ENCODE measurements at regions not wholly inside any gene's neighbourhood (a gene's known extent, or its start where the extent isn't known, plus 50 kb on each side); places are given as distances from the start of the nearest gene placed in this dataset.

DNA sequence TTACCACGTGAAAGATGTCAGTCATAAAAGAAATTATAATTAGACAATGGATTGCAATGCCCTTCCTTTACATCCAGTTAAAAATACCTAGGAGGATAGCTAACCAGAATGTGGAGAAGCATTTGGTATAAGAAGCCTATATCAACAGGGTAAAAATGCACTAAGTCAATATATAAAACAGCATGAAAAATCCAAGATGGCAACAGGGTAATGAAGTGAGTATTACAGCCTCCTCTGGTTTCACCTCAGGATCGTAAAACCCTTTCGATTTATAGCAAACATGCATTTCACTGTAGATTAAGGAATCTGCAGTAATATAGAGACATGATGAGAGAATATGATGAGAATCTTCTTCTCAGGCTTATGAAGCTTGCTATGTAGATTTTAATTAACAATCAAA lies 999.3 kb downstream of the NR2F1-AS1 start:
- Mint-ChIP-seq H3K4me1 (no peaks in the 10 kb centered on the region), H3K9me3 (ENCODE audit: insufficient read depth) (no peaks in the 10 kb centered on the region), H3K27ac (no peak overlapping the region), H3K27me3 (no peaks in the 10 kb centered on the region), H3K4me3 (no peak overlapping the region)
- CTCF ChIA-PET = no interaction called here
- no peak overlapping the region for H3K4me2 ChIP-seq (replicated peaks; ENCODE audit: low read depth, low read length, poor library complexity, severe bottlenecking)
- no peaks in the 10 kb centered on the region for H3K36me3 ChIP-seq (replicated peaks in 1 of 2; ENCODE audit: control extremely low read depth in 1 of 2, control insufficient read depth in 1 of 2, extremely low read depth in 1 of 2, insufficient read depth in 2 of 2, low read length in 1 of 2)
- no peaks in the 10 kb centered on the region for H4K20me1 ChIP-seq (ENCODE audit: control insufficient read depth, insufficient read depth, low read length, poor library complexity, severe bottlenecking)
- TF ChIP-seq, protein P1, sequence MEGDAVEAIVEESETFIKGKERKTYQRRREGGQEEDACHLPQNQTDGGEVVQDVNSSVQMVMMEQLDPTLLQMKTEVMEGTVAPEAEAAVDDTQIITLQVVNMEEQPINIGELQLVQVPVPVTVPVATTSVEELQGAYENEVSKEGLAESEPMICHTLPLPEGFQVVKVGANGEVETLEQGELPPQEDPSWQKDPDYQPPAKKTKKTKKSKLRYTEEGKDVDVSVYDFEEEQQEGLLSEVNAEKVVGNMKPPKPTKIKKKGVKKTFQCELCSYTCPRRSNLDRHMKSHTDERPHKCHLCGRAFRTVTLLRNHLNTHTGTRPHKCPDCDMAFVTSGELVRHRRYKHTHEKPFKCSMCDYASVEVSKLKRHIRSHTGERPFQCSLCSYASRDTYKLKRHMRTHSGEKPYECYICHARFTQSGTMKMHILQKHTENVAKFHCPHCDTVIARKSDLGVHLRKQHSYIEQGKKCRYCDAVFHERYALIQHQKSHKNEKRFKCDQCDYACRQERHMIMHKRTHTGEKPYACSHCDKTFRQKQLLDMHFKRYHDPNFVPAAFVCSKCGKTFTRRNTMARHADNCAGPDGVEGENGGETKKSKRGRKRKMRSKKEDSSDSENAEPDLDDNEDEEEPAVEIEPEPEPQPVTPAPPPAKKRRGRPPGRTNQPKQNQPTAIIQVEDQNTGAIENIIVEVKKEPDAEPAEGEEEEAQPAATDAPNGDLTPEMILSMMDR (IDR thresholded peaks at IDR 0.05) = no peak
- TF ChIP-seq EZH2 (IDR thresholded peaks at IDR 0.05; ENCODE audit: borderline replicate concordance, insufficient read depth, low read depth, low read length, poor library complexity, severe bottlenecking) = no peak
- no peak overlapping the region for H3K9ac ChIP-seq (ENCODE audit: low read length)
- POLR2A ChIA-PET = no interaction called here
- DNase-seq = no peak
- no peaks in the 10 kb centered on the region for H3K27me3 ChIP-seq (replicated peaks in 1 of 4; ENCODE audit: control extremely low read depth in 1 of 4, control insufficient read depth in 3 of 4, insufficient read depth in 4 of 4, low read length in 3 of 4)
- no peak overlapping the region for H3K4me3 ChIP-seq (ENCODE audit: control extremely low read depth in 1 of 5, extremely low read depth in 1 of 5, insufficient read depth in 1 of 5, low read depth in 2 of 5, low read length in 4 of 5)
- no peaks in the 10 kb centered on the region for H3K9me3 ChIP-seq (ENCODE audit: control extremely low read depth in 1 of 3, control insufficient read depth in 2 of 3, insufficient read depth in 1 of 3, low read length in 2 of 3)
- no peak overlapping the region for H2AFZ ChIP-seq (ENCODE audit: insufficient read depth, low read depth, low read length, poor library complexity, severe bottlenecking)
- intact Hi-C loops (cut with micrococcal nuclease) = no loop called here
- ATAC-seq (ENCODE audit: low read depth) = no peak
- H3K4me1 ChIP-seq (ENCODE audit: control insufficient read depth in 2 of 2, insufficient read depth in 2 of 2, low read length in 2 of 2) = no peaks in the 10 kb centered on the region
- H3K27ac ChIP-seq (ENCODE audit: low read length in 2 of 2) = no peak overlapping the region
- H3K79me2 ChIP-seq (ENCODE audit: control insufficient read depth, insufficient read depth, low read length) = no peaks in the 10 kb centered on the region
- WGBS (ENCODE audit: insufficient coverage) = no CpG with 5 or more reads among the region's 3 CpGs

DNA sequence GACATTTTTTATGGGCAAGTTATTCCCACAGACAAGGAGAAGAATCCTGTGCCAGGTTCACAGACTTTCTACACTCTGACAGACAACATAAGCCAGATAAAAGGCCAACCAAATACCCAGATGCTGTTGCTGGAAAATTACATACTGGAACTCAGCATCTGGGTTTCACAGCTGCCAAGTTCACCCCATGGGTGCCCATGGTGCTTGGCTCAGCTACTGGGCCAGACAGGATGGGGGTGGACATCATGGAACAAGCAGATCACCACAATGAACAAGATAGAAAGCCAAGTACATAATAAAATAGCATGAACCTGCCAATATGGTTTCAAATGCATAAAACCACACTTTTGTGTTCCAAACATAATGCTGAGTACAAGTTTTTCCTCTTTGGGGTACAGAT lies 999.8 kb downstream of the NR2F1-AS1 start:
- Histone ChIP-seq H3K4me2 (replicated peaks; ENCODE audit: low read depth, low read length, poor library complexity, severe bottlenecking) (no peak overlapping the region), H2AFZ (ENCODE audit: insufficient read depth, low read depth, low read length, poor library complexity, severe bottlenecking) (no peak overlapping the region), H4K20me1 (ENCODE audit: control insufficient read depth, insufficient read depth, low read length, poor library complexity, severe bottlenecking) (no peaks in the 10 kb centered on the region), H3K36me3 (replicated peaks in 1 of 2; ENCODE audit: control extremely low read depth in 1 of 2, control insufficient read depth in 1 of 2, extremely low read depth in 1 of 2, insufficient read depth in 2 of 2, low read length in 1 of 2) (no peaks in the 10 kb centered on the region), H3K27ac (ENCODE audit: low read length in 2 of 2) (no peak overlapping the region), H3K79me2 (ENCODE audit: control insufficient read depth, insufficient read depth, low read length) (no peaks in the 10 kb centered on the region), H3K27me3 (replicated peaks in 1 of 4; ENCODE audit: control extremely low read depth in 1 of 4, control insufficient read depth in 3 of 4, insufficient read depth in 4 of 4, low read length in 3 of 4) (no peaks in the 10 kb centered on the region), H3K9me3 (ENCODE audit: control extremely low read depth in 1 of 3, control insufficient read depth in 2 of 3, insufficient read depth in 1 of 3, low read length in 2 of 3) (no peaks in the 10 kb centered on the region), H3K4me3 (ENCODE audit: control extremely low read depth in 1 of 5, extremely low read depth in 1 of 5, insufficient read depth in 1 of 5, low read depth in 2 of 5, low read length in 4 of 5) (no peak overlapping the region), H3K9ac (ENCODE audit: low read length) (no peak overlapping the region), H3K4me1 (ENCODE audit: control insufficient read depth in 2 of 2, insufficient read depth in 2 of 2, low read length in 2 of 2) (no peaks in the 10 kb centered on the region)
- no peaks in the 10 kb centered on the region for H3K9me3 Mint-ChIP-seq (ENCODE audit: insufficient read depth)
- ChIA-PET CTCF (no interaction called here), POLR2A (no interaction called here)
- H3K27me3 Mint-ChIP-seq = no peaks in the 10 kb centered on the region
- DNase-seq = no peak
- no peak overlapping the region for H3K4me3 Mint-ChIP-seq
- intact Hi-C loops (cut with micrococcal nuclease) = no loop called here
- no peak for ATAC-seq (ENCODE audit: low read depth)
- no peaks in the 10 kb centered on the region for H3K4me1 Mint-ChIP-seq
- TF ChIP-seq, protein P1 (IDR thresholded peaks at IDR 0.05) = no peak
- TF ChIP-seq EZH2 (IDR thresholded peaks at IDR 0.05; ENCODE audit: borderline replicate concordance, insufficient read depth, low read depth, low read length, poor library complexity, severe bottlenecking) = no peak
- H3K27ac Mint-ChIP-seq = no peak overlapping the region

All from B cell (primary cell).